ENCODE measurements at regions not wholly inside any gene's neighbourhood (a gene's known extent, or its start where the extent isn't known, plus 50 kb on each side); places are given as distances from the start of the nearest gene placed in this dataset.

DNA sequence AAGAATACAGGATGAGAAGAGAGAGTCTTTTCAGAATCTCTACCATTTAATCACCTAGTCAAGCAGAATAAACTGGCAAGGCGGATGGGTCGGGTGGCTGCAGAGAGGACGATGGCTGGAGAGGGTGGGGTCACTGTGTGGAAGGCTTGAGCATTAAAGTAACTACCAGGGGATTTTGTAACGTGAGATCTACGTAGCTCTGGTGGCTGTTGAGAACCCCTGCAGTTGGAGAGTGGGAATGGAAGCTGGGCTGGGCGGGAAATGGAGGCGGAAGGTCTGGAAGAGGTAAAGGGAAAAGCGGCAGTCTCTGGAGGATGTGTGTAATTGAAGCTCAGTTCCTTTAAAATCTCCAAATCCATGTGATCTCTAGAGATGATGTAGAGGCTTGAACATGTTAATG lies 135.0 kb downstream of the GATA3 start:
- WGBS, 2 donors: 40 to 53% methylated on average over 8 of the region's 8 CpGs
- Histone ChIP-seq H3K27ac (no peak overlapping the region), H3K36me3 (no peaks in the 10 kb centered on the region), H3K27me3 (no peaks in the 10 kb centered on the region), H3K4me3 (no peak overlapping the region), H3K9me3 (no peaks in the 10 kb centered on the region), H3K4me1 (no peaks in the 10 kb centered on the region)
- no peak for FAIRE-seq
- intact Hi-C loops (cut with DNase I): no loop called here
- no peak for DNase-seq
- ATAC-seq: no peak
- TF ChIP-seq, protein P1, sequence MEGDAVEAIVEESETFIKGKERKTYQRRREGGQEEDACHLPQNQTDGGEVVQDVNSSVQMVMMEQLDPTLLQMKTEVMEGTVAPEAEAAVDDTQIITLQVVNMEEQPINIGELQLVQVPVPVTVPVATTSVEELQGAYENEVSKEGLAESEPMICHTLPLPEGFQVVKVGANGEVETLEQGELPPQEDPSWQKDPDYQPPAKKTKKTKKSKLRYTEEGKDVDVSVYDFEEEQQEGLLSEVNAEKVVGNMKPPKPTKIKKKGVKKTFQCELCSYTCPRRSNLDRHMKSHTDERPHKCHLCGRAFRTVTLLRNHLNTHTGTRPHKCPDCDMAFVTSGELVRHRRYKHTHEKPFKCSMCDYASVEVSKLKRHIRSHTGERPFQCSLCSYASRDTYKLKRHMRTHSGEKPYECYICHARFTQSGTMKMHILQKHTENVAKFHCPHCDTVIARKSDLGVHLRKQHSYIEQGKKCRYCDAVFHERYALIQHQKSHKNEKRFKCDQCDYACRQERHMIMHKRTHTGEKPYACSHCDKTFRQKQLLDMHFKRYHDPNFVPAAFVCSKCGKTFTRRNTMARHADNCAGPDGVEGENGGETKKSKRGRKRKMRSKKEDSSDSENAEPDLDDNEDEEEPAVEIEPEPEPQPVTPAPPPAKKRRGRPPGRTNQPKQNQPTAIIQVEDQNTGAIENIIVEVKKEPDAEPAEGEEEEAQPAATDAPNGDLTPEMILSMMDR (IDR thresholded peaks at IDR 0.05): no peak

DNA sequence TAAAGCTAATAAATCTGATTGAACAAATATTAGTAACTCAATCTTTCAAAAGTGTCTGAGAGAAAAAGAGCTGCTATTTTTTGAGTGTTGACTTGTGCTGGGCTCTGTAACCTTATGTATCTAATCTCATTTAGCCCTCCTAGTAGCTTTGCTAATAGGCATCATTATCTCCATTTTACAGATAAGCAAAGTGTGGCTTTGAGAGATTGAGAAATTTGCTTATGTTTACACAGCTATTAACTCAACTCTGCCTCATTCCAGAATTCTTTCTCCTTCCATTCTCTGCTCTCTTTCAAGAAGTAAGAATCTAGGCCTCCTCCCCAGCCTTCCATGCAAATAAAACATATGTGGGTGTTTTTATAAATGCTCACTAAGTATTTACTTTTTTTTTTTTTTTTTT lies 137.8 kb downstream of the GATA3 start:
- TF ChIP-seq, protein P1 (IDR thresholded peaks at IDR 0.05): no peak
- intact Hi-C loops (cut with DNase I): no loop called here
- no peaks in the 10 kb centered on the region for H3K4me1 ChIP-seq
- H3K36me3 ChIP-seq: no peaks in the 10 kb centered on the region
- ATAC-seq (no peak), DNase-seq (no peak), FAIRE-seq (no peak)
- peaks cover 0 to under 1% (median 0%) of the 10 kb centered on the region in 4 donors for H3K27me3 ChIP-seq
- H3K27ac ChIP-seq: no peak overlapping the region
- H3K9me3 ChIP-seq: no peaks in the 10 kb centered on the region
- H3K4me3 ChIP-seq: no peak overlapping the region

DNA sequence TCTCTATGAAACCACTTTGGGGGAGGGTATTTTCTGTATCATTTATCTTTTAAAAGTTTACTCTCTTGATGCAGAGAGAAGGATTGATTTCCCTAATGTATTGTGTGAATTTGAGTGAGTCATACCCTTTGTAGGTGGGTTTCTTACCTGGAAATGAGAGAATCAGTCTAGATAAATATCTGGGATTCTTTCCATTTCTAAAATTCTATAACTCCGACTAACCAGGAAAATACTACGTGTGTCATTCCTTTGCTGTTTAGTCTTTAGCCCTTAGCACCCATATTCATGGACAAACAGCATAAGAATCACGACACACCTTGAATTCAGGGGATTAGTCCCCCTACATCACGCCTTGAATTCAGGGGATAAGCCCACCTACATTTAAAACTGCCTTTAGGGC lies 139.1 kb downstream of the GATA3 start:
- H3K27me3 ChIP-seq: peaks cover 0 to 5% (median 0%) of the 10 kb centered on the region in 4 donors
- ATAC-seq (no peak), FAIRE-seq (no peak), DNase-seq (no peak)
- 37 to 38% methylated on average over 4 of the region's 4 CpGs for WGBS, 2 donors
- H3K36me3 ChIP-seq: no peaks in the 10 kb centered on the region
- no peaks in the 10 kb centered on the region for H3K4me1 ChIP-seq
- TF ChIP-seq, protein P1 (IDR thresholded peaks at IDR 0.05): no peak
- no peak overlapping the region for H3K27ac ChIP-seq
- no peak overlapping the region for H3K4me3 ChIP-seq
- H3K9me3 ChIP-seq: no peaks in the 10 kb centered on the region
- intact Hi-C loops (cut with DNase I): no loop called here

DNA sequence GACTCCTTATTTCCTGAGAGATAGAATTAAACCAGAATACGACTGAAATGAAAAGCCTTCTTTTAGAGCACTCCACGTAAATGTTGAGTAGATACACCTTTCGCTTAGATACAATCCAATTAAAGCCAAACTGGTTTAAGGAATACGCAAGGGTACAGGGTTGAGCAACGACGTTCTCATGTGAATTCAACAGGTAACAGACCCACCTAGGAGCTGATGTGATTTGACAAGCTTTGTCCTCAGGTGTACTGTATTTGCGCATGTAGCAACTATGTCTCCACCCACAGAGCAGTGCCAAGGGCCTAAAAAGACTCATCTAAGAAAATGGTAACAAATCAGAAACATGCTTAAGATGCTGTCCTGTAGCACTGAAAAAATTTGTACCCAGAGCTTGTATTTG lies 139.6 kb downstream of the GATA3 start:
- H3K4me3 ChIP-seq: no peak overlapping the region
- FAIRE-seq: no peak

DNA sequence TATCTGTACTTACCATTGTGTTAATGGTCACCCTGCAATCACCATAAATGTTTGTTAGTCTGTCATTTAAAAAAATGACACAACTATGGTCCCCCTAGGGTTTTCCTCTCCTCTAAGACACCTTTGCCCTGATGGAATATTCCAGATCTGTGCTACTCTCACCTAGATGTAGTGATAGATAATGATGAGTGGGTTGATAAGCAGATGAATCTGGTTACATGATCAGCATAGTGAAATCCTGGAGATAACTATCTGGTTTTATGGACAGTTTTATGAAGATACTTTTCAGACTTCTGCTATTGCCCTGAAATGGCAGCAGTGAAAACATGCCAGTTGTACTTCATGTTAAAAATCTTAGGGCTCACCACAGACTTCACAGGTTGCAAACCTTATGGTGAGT lies 152.4 kb downstream of the GATA3 start:
- Histone ChIP-seq H3K36me3 (no peaks in the 10 kb centered on the region), H3K4me1 (no peaks in the 10 kb centered on the region), H3K9me3 (no peaks in the 10 kb centered on the region), H3K27me3 (peaks cover 0 to 2% (median 0%) of the 10 kb centered on the region in 4 donors), H3K4me3 (no peak overlapping the region), H3K27ac (no peak overlapping the region)
- intact Hi-C loops (cut with DNase I): no loop called here
- no peak for ATAC-seq
- no peak for FAIRE-seq
- TF ChIP-seq, protein P1 (IDR thresholded peaks at IDR 0.05): no peak
- DNase-seq: no peak

More for the DNA sequence above, 139.6 kb downstream of the GATA3 start:
- Histone ChIP-seq H3K27ac (no peak overlapping the region), H3K4me1 (no peaks in the 10 kb centered on the region), H3K27me3 (peaks cover 0 to 5% (median 0%) of the 10 kb centered on the region in 4 donors), H3K36me3 (no peaks in the 10 kb centered on the region), H3K9me3 (no peaks in the 10 kb centered on the region)
- TF ChIP-seq, protein P1 (IDR thresholded peaks at IDR 0.05): no peak
- intact Hi-C loops (cut with DNase I): no loop called here
- DNase-seq (no peak), ATAC-seq (no peak)
- WGBS, 2 donors: 68 to 70% methylated on average over 7 of the region's 7 CpGs
